ENCODE measurements at regions not wholly inside any gene's neighbourhood (a gene's known extent, or its start where the extent isn't known, plus 50 kb on each side); places are given as distances from the start of the nearest gene placed in this dataset.
A peak's percentile ranks its signal among the peaks of the same experiment; 100 is the strongest.

DNA sequence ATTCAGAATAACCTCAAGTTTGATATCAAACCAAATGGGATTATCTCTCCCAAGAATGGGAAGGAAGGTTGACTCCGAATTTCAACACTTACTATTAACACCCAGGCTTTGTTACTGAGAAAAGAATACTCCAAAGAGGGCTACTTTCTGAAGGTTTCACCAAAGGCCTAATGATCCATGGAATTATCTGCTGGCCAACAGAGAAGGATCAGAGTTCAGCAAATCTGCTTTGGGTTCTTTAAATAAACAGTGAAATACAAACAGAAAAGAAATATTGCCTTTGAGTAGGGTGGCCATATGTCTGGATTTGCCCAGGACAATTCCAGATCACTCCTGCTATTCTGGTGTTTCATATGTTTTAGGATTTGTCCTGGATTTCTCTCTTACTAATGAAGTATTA, 564.5 kb upstream of the PSMD7 start:
- Histone ChIP-seq H2AK5ac (ENCODE audit: low read length, severe bottlenecking) (no peak overlapping the region), H3K4me3 (ENCODE audit: insufficient read depth in 1 of 2, low read depth in 1 of 2, low read length in 2 of 2) (no peak overlapping the region), H3K18ac (ENCODE audit: low read depth in 1 of 2, low read length in 2 of 2) (no peak overlapping the region), H2BK5ac (ENCODE audit: low read depth, low read length, poor library complexity, severe bottlenecking) (no peak overlapping the region), H3K4ac (ENCODE audit: low read depth in 1 of 2, low read length in 2 of 2) (no peak overlapping the region), H2BK12ac (ENCODE audit: low read length in 2 of 2) (no peak overlapping the region), H3K23ac (ENCODE audit: low read length in 2 of 2) (no peak overlapping the region), H2BK120ac (ENCODE audit: low read depth, low read length) (no peak overlapping the region), H3K79me1 (replicated peaks; ENCODE audit: low read length, poor library complexity, severe bottlenecking) (no peaks in the 10 kb centered on the region), H4K8ac (ENCODE audit: low read length) (no peak overlapping the region), H2BK15ac (ENCODE audit: low read depth, poor library complexity, severe bottlenecking) (no peak overlapping the region), H3K4me2 (ENCODE audit: low read length, poor library complexity, severe bottlenecking) (no peak overlapping the region), H3K27me3 (ENCODE audit: control insufficient read depth in 1 of 2, insufficient read depth in 1 of 2, low read length in 2 of 2) (peaks cover 0 to 3% of the 10 kb centered on the region in 2 experiments), H3K36me3 (ENCODE audit: control insufficient read depth in 1 of 2, insufficient read depth in 2 of 2, low read depth in 1 of 2, low read length in 2 of 2) (no peaks in the 10 kb centered on the region), H3K9ac (ENCODE audit: low read length) (no peak overlapping the region), H3K27ac (ENCODE audit: low read length, poor library complexity, severe bottlenecking) (no peak overlapping the region), H4K91ac (ENCODE audit: low read length) (no peak overlapping the region), H2AFZ (ENCODE audit: low read depth, low read length) (no peak overlapping the region), H3K9me3 (ENCODE audit: control insufficient read depth, low read length) (peaks cover 10% of the 10 kb centered on the region), H3K4me1 (ENCODE audit: control insufficient read depth, insufficient read depth, low read depth, low read length) (peaks cover 2% of the 10 kb centered on the region), H3K14ac (ENCODE audit: low read length in 2 of 2) (no peak overlapping the region)
- WGBS, result 50% methylated on average over 1 of the region's 1 CpG
- DNase-seq, result no peak

DNA sequence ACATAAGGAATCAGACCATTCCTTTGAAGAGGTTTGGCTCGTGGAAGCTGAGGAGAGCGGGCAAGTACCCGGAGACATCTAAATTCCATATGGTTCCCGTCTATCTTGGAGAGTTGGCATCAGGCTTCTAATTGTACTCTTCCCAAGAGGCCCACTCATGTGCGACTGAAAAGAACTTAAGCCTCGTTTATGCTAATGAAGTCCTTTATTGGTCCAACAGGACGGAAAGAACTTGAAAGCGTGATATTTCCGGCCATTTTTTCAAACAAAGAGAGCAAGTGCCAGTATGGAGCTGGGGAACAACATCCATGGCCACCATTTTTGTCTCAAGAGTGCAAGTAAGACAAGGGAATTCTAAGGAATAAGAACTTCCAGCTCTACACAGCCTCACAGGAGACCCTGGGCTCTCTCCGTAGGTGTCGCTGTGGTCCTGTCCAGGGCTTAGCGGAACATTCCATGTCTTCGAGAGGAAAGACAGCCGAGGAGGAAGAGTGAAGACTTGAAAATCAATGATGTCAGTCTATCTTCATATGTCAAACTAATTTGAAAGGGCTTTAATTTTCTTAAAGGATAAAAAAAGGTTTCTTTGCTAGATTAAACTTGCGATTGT, 566.0 kb upstream of the PSMD7 start:
- Histone ChIP-seq H3K14ac (ENCODE audit: low read length in 2 of 2) (no peak overlapping the region), H3K23ac (ENCODE audit: low read length in 2 of 2) (no peak overlapping the region), H4K91ac (ENCODE audit: low read length) (no peak overlapping the region), H2BK15ac (ENCODE audit: low read depth, poor library complexity, severe bottlenecking) (no peak overlapping the region), H3K4me2 (ENCODE audit: low read length, poor library complexity, severe bottlenecking) (no peak overlapping the region), H2BK120ac (ENCODE audit: low read depth, low read length) (no peak overlapping the region), H3K27ac (ENCODE audit: low read length, poor library complexity, severe bottlenecking) (no peak overlapping the region), H3K9me3 (ENCODE audit: control insufficient read depth, low read length) (peaks cover 10% of the 10 kb centered on the region), H3K9ac (ENCODE audit: low read length) (no peak overlapping the region), H3K4ac (ENCODE audit: low read depth in 1 of 2, low read length in 2 of 2) (no peak overlapping the region), H3K79me1 (replicated peaks; ENCODE audit: low read length, poor library complexity, severe bottlenecking) (no peaks in the 10 kb centered on the region), H3K4me1 (ENCODE audit: control insufficient read depth, insufficient read depth, low read depth, low read length) (no peaks in the 10 kb centered on the region), H3K18ac (ENCODE audit: low read depth in 1 of 2, low read length in 2 of 2) (no peak overlapping the region), H4K8ac (ENCODE audit: low read length) (no peak overlapping the region), H2AFZ (ENCODE audit: low read depth, low read length) (no peak overlapping the region), H2BK5ac (ENCODE audit: low read depth, low read length, poor library complexity, severe bottlenecking) (no peak overlapping the region), H2BK12ac (ENCODE audit: low read length in 2 of 2) (no peak overlapping the region), H2AK5ac (ENCODE audit: low read length, severe bottlenecking) (no peak overlapping the region), H3K27me3 (ENCODE audit: control insufficient read depth in 1 of 2, insufficient read depth in 1 of 2, low read length in 2 of 2) (peaks cover 0 to 5% of the 10 kb centered on the region in 2 experiments), H3K36me3 (ENCODE audit: control insufficient read depth in 1 of 2, insufficient read depth in 2 of 2, low read depth in 1 of 2, low read length in 2 of 2) (no peaks in the 10 kb centered on the region), H3K4me3 (ENCODE audit: insufficient read depth in 1 of 2, low read depth in 1 of 2, low read length in 2 of 2) (no peak overlapping the region)
- no peak for DNase-seq
- 89% methylated on average over 14 of the region's 15 CpGs for WGBS

DNA sequence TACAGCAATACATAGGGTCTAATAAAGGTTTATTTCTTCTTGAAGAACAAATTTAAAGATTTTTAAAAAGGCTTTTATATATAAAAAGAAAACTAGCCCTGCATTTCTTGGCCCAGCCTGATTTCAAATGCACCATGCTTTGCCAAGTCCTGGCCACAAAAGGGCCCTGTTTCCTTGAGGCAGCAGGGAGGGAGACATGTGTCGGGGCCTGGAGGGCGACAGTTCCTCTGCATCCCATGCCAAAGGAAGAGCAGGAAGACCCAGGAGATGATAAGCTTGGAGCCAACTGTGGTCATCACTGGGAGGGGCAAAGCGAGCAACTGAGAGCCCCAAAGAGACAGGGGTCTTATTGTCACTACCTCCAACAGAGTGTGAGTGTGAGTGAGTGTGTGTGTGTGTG, 571.5 kb upstream of the PSMD7 start:
- DNase-seq, result no peak
- no peaks in the 10 kb centered on the region for H3K79me1 ChIP-seq (replicated peaks; ENCODE audit: low read length, poor library complexity, severe bottlenecking)
- H2AK5ac ChIP-seq (ENCODE audit: low read length, severe bottlenecking), result no peak overlapping the region
- no peak overlapping the region for H2AFZ ChIP-seq (ENCODE audit: low read depth, low read length)
- H3K9ac ChIP-seq (ENCODE audit: low read length), result no peak overlapping the region
- H2BK120ac ChIP-seq (ENCODE audit: low read depth, low read length), result no peak overlapping the region
- peaks cover 0 to 5% of the 10 kb centered on the region in 2 experiments for H3K27me3 ChIP-seq (ENCODE audit: control insufficient read depth in 1 of 2, insufficient read depth in 1 of 2, low read length in 2 of 2)
- H3K27ac ChIP-seq (ENCODE audit: low read length, poor library complexity, severe bottlenecking), result no peak overlapping the region
- H4K91ac ChIP-seq (ENCODE audit: low read length), result no peak overlapping the region
- H3K4me3 ChIP-seq (ENCODE audit: insufficient read depth in 1 of 2, low read depth in 1 of 2, low read length in 2 of 2), result no peak overlapping the region
- H2BK12ac ChIP-seq (ENCODE audit: low read length in 2 of 2), result no peak overlapping the region
- H4K8ac ChIP-seq (ENCODE audit: low read length), result no peak overlapping the region
- H3K14ac ChIP-seq (ENCODE audit: low read length in 2 of 2), result no peak overlapping the region
- H3K9me3 ChIP-seq (ENCODE audit: control insufficient read depth, low read length), result no peaks in the 10 kb centered on the region
- H3K23ac ChIP-seq (ENCODE audit: low read length in 2 of 2), result no peak overlapping the region
- no peaks in the 10 kb centered on the region for H3K36me3 ChIP-seq (ENCODE audit: control insufficient read depth in 1 of 2, insufficient read depth in 2 of 2, low read depth in 1 of 2, low read length in 2 of 2)
- H3K4me2 ChIP-seq (ENCODE audit: low read length, poor library complexity, severe bottlenecking), result no peak overlapping the region
- no peak overlapping the region for H3K18ac ChIP-seq (ENCODE audit: low read depth in 1 of 2, low read length in 2 of 2)
- no peak overlapping the region for H3K4ac ChIP-seq (ENCODE audit: low read depth in 1 of 2, low read length in 2 of 2)
- no peak overlapping the region for H2BK15ac ChIP-seq (ENCODE audit: low read depth, poor library complexity, severe bottlenecking)
- WGBS, result 63% methylated on average over 3 of the region's 3 CpGs
- H3K4me1 ChIP-seq (ENCODE audit: control insufficient read depth, insufficient read depth, low read depth, low read length), result no peaks in the 10 kb centered on the region
- no peak overlapping the region for H2BK5ac ChIP-seq (ENCODE audit: low read depth, low read length, poor library complexity, severe bottlenecking)

DNA sequence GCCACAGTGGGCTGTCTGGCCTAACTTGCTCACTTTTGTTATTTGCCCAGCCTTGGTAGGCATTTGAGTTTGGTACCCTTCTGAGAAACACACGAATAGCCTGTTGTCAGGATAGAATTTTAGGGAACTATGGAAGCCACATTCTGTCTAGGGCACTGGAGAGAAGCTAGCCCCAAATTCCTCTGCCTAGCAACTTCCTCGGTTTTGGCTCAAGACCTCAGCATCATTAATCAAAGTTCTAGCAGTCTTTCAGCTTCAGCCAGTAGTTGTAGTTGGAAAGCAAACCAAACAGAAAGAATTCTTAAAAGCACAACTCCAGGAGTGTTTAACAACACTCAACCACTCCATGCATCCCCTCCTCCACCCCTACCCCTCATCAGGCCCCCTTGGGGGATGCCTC, 572.1 kb upstream of the PSMD7 start:
- Histone ChIP-seq H3K36me3 (ENCODE audit: control insufficient read depth in 1 of 2, insufficient read depth in 2 of 2, low read depth in 1 of 2, low read length in 2 of 2) (no peaks in the 10 kb centered on the region), H4K91ac (ENCODE audit: low read length) (no peak overlapping the region), H3K9ac (ENCODE audit: low read length) (no peak overlapping the region), H3K9me3 (ENCODE audit: control insufficient read depth, low read length) (no peaks in the 10 kb centered on the region), H3K23ac (ENCODE audit: low read length in 2 of 2) (no peak overlapping the region), H2BK15ac (ENCODE audit: low read depth, poor library complexity, severe bottlenecking) (no peak overlapping the region), H2BK5ac (ENCODE audit: low read depth, low read length, poor library complexity, severe bottlenecking) (no peak overlapping the region), H3K27me3 (ENCODE audit: control insufficient read depth in 1 of 2, insufficient read depth in 1 of 2, low read length in 2 of 2) (peaks cover 0 to 5% of the 10 kb centered on the region in 2 experiments), H2AK5ac (ENCODE audit: low read length, severe bottlenecking) (no peak overlapping the region), H3K4ac (ENCODE audit: low read depth in 1 of 2, low read length in 2 of 2) (no peak overlapping the region), H3K27ac (ENCODE audit: low read length, poor library complexity, severe bottlenecking) (no peak overlapping the region), H2BK120ac (ENCODE audit: low read depth, low read length) (no peak overlapping the region), H3K4me1 (ENCODE audit: control insufficient read depth, insufficient read depth, low read depth, low read length) (no peaks in the 10 kb centered on the region), H3K14ac (ENCODE audit: low read length in 2 of 2) (peak overlapping the region in 1 of 2 experiments; percentile 41), H3K4me3 (ENCODE audit: insufficient read depth in 1 of 2, low read depth in 1 of 2, low read length in 2 of 2) (no peak overlapping the region), H3K4me2 (ENCODE audit: low read length, poor library complexity, severe bottlenecking) (no peak overlapping the region), H4K8ac (ENCODE audit: low read length) (no peak overlapping the region), H2AFZ (ENCODE audit: low read depth, low read length) (no peak overlapping the region), H3K18ac (ENCODE audit: low read depth in 1 of 2, low read length in 2 of 2) (no peak overlapping the region), H3K79me1 (replicated peaks; ENCODE audit: low read length, poor library complexity, severe bottlenecking) (no peaks in the 10 kb centered on the region), H2BK12ac (ENCODE audit: low read length in 2 of 2) (no peak overlapping the region)
- 47% methylated on average over 2 of the region's 2 CpGs for WGBS
- no peak for DNase-seq

Measured in mesenchymal stem cell (in vitro differentiated cells and primary cell).